NAMALWA (cell line): ENCODE measurements at regions not wholly inside any gene's neighbourhood (a gene's known extent, or its start where the extent isn't known, plus 50 kb on each side); places are given as distances from the start of the nearest gene placed in this dataset.

Experiments
- DNase-seq: peaks from one replicate; pipeline ENCODE4 v3.0.0-alpha.2; 2015; ENCODE audit warnings: low spot score

- no peak for DNase-seq
Observed at GRCh38 chr12:114253976-114254778, 151.8 kb downstream of the TBX5 start.

DNA sequence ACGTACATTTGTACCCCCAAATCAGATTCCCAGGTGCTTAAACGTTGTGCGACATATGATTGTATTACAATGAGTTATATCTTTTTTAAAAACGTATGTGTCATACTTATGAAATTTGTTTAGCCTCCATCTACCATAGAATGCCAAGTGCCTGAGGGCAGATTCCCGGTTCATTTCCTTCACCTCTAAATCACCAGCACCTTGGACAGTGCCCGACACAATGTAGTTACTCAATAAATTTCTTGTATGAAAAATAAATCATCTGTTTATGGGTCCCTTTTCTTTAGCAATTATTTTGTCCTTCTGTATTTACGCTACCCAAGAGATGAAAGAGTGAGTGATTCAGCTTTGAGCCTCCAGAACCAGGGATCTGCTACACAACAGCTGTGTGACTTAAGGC is 157.4 kb downstream of the TBX5 start:
- DNase-seq, result no peak

DNA sequence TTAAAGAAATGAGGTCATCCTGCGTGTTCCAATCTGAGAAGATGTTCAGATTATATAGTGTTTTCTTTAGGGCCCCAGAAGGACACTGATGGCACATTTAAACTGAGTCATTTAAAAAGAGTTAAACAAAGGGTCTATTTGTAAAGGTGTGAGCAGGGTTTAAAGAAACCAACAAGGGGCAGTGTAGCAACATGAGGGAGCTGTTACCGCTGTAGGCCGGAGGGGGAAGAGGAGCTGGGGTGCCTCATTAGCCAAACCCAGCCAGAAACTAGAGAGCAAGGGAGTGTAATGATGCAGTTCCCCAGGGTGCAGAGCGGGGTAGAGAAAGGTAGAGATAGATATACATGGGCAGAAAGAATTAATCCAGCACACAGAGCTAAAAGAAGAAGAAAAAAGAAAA is 160.4 kb downstream of the TBX5 start:
- DNase-seq, result no peak

DNA sequence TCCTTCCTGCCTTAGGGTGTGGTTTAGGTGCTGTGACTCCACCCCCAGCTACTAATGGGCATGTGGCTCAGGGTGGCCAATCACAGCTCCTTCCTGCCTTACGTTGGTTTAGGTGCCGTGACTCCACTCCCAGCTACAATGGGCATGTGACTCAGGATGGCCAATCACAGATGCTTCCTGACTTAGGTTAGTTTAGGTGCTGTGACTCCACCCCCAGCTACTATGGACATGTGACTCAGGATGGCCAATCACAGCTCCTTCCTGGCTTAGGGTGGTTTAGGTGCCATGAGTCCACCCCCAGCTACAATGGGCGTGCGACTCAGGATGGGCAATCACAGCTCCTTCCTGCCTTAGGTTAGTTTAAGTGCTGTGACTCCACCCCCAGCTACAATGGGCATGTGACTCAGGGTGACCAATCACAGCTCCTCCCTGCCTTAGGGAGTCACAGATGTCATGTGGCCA is 163.9 kb downstream of the TBX5 start:
- DNase-seq, result peak; percentile 99

DNA sequence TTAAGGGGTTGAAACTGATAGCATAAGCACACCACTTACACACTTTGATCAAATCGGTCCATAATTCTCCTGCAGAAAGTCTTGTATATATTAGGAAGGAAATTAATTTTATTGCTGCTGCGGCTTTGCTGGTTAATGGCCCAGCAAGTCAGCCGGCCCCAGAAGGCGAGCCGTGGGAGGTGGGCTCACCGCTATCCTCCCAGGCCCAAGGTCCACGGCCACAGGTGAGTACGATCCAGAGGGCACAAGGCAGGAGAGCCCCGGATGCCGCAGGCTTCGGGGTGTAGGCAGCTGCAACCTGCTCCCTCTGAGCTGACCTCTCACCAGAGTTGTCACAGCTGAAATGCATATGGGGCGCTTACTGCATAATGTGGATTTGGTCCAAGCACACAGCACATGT is 165.7 kb downstream of the TBX5 start:
- no peak for DNase-seq

DNA sequence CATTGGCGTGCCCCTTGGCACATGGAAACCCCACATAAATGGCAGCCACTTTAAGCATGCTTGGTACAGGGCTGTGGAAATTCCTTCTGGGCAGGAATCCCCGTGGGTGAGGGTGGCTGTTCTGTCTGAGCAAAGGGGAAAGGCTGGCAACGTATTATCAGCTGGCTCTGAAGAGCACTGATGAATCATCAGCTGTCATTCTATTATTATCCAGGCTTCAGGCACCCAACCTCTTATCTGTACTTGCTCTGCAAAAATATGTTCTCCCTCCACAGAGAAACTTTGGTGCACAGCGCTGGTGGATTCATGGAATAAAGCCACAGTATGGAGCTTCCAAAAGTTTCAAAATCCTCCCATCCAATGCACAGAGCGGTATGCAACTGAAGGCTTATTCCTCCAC is 167.1 kb downstream of the TBX5 start:
- DNase-seq, result no peak

DNA sequence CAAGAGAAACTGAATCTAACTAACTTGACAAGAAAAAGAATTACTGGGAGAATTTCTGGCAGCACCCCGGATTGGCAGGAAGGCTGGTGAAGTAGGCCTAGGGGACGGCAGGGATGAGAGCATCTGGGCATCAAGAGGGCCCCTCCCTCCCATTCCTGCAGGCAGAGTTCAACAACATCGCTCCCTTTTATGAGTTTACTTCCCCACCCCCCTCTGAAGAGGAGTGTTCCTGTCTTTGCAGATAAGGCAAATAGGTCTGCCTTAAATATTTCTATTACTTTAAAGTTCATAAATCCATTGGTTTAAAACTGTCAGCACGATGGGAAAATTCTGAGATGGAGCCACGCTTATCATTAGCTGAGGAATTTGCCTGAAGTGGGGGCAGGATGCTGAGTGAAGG is 168.7 kb downstream of the TBX5 start:
- no peak for DNase-seq

GRCh38 chr12:114232187-114232586 is 173.8 kb downstream of the TBX5 start:
- DNase-seq, result no peak

GRCh38 chr12:114229150-114229549 is 176.8 kb downstream of the TBX5 start:
- DNase-seq, result no peak

GRCh38 chr12:114226241-114226928 is 179.6 kb downstream of the TBX5 start:
- DNase-seq, result peak; percentile 2

DNA sequence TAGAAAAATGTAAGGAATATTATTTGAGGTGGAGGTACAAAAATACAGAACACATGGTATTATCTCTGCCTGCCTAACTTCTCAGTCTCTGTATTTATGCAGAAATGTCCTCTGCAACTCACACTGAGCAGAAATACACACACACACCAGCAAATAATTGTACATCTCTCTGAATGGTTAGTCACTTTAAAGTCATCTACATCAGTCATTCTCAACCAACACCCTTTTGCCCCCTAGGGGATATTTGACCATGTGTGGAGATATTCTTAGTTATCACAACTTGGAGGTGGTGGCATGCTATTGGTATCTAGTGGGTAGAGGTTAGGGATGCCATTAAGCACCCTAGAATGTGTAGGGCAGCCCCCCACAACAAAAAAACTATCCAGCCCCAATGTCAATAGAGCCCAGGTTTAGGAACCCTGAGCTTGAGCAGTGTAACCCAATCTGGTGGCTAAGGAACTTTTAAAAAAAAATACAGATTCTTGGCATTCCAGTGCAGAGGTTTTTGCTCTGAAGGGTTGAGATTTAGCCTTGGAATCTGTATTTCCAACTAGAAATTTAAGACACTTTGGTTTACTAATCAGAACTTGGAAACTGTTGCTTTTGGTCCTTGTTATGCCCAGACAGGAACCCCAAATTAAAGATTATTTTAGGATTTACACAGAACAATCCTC is 183.8 kb downstream of the TBX5 start:
- DNase-seq, result no peak

DNA sequence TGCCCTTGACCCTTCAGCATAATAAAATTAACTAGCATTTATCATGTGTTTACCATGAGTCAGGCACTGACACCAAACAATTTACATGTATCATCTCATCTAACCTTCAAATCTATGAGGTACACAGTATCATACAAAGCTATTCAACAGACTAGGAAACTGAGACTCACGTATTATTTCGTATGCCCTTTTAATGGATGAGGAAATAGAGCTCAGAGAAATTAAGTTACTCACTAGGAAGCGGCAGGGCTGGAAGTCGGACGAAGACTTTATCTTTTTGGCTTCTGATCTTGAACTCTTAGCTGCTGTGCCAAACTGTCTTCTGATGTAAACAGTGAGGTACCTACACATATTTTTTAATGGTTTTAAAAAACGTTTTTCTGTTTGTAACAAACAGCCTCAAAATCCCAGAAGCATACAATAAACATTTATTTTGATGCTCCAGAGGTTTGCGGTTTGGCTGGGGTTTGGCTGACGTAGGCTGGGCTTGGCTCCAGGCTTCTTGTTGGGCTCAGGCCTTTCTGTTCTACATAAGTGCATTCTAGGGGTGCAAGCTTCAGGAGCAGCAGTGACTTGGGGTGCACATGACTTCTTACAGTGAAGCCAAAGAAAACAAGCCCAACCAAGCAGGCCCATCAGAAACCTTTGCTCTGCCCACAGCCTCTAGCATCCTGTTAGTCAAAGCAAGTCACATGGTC is 184.7 kb downstream of the TBX5 start:
- no peak for DNase-seq

DNA sequence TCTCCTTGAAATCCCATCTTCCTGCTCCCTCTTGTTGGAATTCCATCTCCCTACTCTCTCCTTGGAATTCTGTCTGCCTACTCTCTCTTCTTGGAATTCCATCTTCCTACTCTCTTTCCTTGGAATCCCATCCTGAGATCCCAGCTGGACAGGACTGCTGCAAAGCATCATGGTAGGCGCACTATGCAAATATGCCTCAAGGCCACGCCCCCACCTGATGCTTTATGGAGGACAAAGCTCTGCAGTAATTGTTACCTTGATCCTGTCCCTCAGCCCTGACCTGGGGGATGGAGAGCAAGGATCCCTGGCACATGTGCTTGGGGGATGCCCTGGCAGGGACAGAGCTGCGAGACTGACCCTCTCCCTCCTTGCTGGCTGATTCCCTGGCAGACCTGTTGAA is 185.6 kb downstream of the TBX5 start:
- no peak for DNase-seq

- no peak for DNase-seq
Observed at GRCh38 chr12:114218136-114218535, 187.8 kb downstream of the TBX5 start.

DNA sequence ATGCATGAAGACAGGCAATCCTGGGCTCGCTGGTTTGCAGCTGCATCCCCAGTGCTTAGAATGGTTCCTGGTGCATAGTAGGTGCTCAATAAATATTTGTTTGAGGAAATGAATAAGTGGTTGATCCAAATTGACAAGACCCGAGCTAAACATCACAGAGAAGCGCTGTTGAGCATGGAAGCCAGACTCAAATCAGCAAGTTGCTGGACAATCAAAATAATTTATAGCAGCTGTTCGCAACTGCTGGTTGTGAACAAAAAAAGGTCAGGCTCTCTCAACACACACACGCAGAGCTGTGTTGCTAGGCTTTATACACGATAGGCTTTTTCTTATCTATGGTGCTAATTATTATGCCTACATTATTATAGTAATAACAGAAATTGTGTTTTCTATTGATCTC is 190.2 kb downstream of the TBX5 start:
- no peak for DNase-seq

- DNase-seq, result no peak
Observed at GRCh38 chr12:114213055-114213581, 192.8 kb downstream of the TBX5 start.

DNA sequence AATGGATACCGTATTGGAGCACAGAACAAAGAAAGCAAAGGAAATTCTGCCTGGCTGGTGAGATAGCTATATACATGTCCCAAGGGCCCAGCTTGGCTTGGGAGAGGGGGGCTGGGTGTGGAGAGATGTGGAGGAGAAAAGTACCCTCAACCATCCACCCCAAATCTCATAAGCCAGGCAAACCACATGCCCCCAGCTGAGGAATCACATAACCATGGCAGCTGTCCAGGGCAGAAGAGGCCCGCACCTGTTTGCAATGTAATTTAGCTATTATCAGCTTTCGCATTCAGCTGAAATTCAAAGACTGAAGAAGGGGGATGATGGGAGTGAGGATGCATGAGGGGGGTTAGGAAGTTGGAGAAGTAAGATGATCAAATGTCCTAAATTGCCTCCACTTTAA is 196.1 kb downstream of the TBX5 start:
- no peak for DNase-seq

DNA sequence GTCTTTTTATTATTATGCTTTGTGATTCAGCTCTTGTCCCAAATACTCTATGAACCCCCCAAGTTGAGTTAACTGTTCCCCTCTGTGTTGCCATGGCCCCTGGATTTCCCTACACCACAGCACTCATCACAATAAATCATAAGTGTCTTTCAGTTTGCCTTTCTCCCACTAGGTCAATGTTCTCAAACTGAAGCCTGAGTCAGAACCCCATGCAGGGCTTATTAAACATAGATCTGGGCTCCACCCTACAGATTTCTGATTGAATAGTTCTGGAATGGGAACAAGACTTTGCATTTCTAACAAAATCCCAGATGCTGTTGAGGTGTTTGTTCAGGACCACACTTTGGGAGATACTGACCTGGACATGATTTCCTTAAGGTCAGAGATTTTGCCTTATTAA is 199.4 kb downstream of the TBX5 start:
- DNase-seq, result no peak

DNA sequence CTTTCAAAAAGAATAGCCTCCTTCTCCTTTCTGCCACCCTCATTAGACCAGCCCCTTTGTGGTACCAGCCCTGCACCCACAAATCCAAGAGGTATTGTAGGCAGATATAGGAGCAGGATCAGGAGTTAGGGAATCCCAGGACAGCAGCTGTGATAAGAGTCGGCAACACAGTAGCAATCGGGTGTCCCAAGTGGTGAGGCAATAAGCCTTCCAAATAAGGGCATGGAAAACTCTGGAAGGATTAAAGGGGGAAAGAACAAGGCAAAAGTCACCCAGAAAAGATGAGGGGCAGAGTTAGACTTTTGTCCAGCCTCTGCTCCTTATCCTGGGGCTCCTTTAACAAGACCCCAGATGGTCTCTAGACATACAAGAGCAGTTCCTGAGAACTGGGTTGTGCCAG is 204.2 kb downstream of the TBX5 start:
- DNase-seq, result no peak

GRCh38 chr12:114194956-114195355 is 211.0 kb downstream of the TBX5 start:
- DNase-seq, result no peak

GRCh38 chr12:114194066-114194465 is 211.9 kb downstream of the TBX5 start:
- DNase-seq, result no peak

- DNase-seq, result no peak
Observed at GRCh38 chr12:114193474-114193873, 212.5 kb downstream of the TBX5 start.
